ENCODE measurements at regions not wholly inside any gene's neighbourhood (a gene's known extent, or its start where the extent isn't known, plus 50 kb on each side); places are given as distances from the start of the nearest gene placed in this dataset.
"Not testable (repeated sequence)": the region's sequence is repeated elsewhere in the genome, so short reads cannot be mapped to it uniquely, and the experiment has no call there.

- DNase-seq, result no peak
Observed at GRCh38 chr12:131230340-131231031, 276.8 kb downstream of the ADGRD1 start.

GRCh38 chr12:131231032-131231980 is 277.6 kb downstream of the ADGRD1 start:
- no peak for DNase-seq

- no peak for DNase-seq
Observed at GRCh38 chr12:131232036-131232435, 278.3 kb downstream of the ADGRD1 start.

GRCh38 chr12:131232872-131233271 is 279.2 kb downstream of the ADGRD1 start:
- DNase-seq, result not testable (repeated sequence)

GRCh38 chr12:131233850-131234789 is 280.4 kb downstream of the ADGRD1 start:
- not testable (repeated sequence) for DNase-seq

- DNase-seq, result not testable (repeated sequence)
Observed at GRCh38 chr12:131234841-131235271, 281.1 kb downstream of the ADGRD1 start.

GRCh38 chr12:131235871-131236271 is 282.2 kb downstream of the ADGRD1 start:
- no peak for DNase-seq

- no peak for DNase-seq
Observed at GRCh38 chr12:131239384-131240094, 285.8 kb downstream of the ADGRD1 start.

- no peak for DNase-seq
Observed at GRCh38 chr12:131241517-131241916, 287.8 kb downstream of the ADGRD1 start.

GRCh38 chr12:131242741-131243496 is 289.2 kb downstream of the ADGRD1 start:
- DNase-seq, result peak in 1 of 2 donors; percentile 18

GRCh38 chr12:131244157-131244688 is 290.5 kb downstream of the ADGRD1 start:
- DNase-seq, result not testable (repeated sequence)

GRCh38 chr12:131245161-131245560 is 291.5 kb downstream of the ADGRD1 start:
- not testable (repeated sequence) for DNase-seq

GRCh38 chr12:131245564-131246355 is 292.1 kb downstream of the ADGRD1 start:
- no peak for DNase-seq

GRCh38 chr12:131247026-131247725 is 293.5 kb downstream of the ADGRD1 start:
- DNase-seq, result not testable (repeated sequence)

- not testable (repeated sequence) for DNase-seq
Observed at GRCh38 chr12:131247875-131248274, 294.2 kb downstream of the ADGRD1 start.

- DNase-seq, result no peak
Observed at GRCh38 chr12:131249246-131250027, 295.7 kb downstream of the ADGRD1 start.

GRCh38 chr12:131250028-131250950 is 296.6 kb downstream of the ADGRD1 start:
- no peak for DNase-seq
